H1 (cell line): ENCODE measurements at regions not wholly inside any gene's neighbourhood (a gene's known extent, or its start where the extent isn't known, plus 50 kb on each side); places are given as distances from the start of the nearest gene placed in this dataset.

Experiments used
- EP300 ChIP-seq, 2 experiments: IDR thresholded peaks; 1 replicate in 1 of 2; 2 replicates in 1 of 2; pipeline ENCODE4 v1.6.1; 2011 to 2012; ENCODE audit warnings: low read depth in 2 of 2, low read length in 2 of 2, mild to moderate bottlenecking in 2 of 2, borderline replicate concordance in 1 of 2, inconsistent platforms in 1 of 2, moderate library complexity in 1 of 2
- EZH2 ChIP-seq: fragments of 200-600 bp; sonication (generic); IDR thresholded peaks from 2 replicates; pipeline ENCODE4 v1.7.1; 2012; ENCODE audit warnings: low read depth, mild to moderate bottlenecking, moderate library complexity, low read length, inconsistent platforms; ENCODE audit not compliant: severe bottlenecking
- YY1 ChIP-seq: IDR thresholded peaks from 2 replicates; pipeline ENCODE4 v1.6.1; 2011; ENCODE audit warnings: low read depth, mild to moderate bottlenecking, low read length
- TF ChIP-seq, protein P1 (sequence below), 3 experiments: IDR thresholded peaks; 1 replicate in 2 of 3; 2 replicates in 1 of 3; pipeline versions ENCODE4 v1.5.1 to v1.6.1; 2011; ENCODE audit warnings: low read length in 3 of 3, mild to moderate bottlenecking in 3 of 3, inconsistent platforms in 2 of 3, low read depth in 1 of 3, moderate library complexity in 1 of 3; ENCODE audit not compliant: insufficient read depth in 1 of 3; ENCODE audit errors: control extremely low read depth in 1 of 3

DNA sequence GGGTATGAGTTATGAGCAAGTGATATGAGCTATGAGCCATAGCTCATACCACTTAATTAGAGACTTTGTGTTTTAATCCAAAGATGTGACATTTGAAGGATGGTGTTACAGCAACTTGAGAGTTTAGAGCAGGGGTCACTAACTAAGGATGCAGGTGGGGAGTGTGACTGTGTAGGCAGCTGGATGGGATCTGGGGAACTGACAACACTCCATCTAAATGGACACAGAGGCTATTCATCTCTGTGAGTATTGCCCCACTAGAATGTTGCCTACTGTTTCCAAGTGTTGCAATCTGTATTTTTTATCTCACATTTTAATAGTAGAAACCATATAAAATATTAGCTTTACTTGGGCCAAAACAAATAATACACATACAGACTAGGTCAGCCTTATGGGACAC is 488.1 kb upstream of the DAB2 start:
- TF ChIP-seq, protein P1, sequence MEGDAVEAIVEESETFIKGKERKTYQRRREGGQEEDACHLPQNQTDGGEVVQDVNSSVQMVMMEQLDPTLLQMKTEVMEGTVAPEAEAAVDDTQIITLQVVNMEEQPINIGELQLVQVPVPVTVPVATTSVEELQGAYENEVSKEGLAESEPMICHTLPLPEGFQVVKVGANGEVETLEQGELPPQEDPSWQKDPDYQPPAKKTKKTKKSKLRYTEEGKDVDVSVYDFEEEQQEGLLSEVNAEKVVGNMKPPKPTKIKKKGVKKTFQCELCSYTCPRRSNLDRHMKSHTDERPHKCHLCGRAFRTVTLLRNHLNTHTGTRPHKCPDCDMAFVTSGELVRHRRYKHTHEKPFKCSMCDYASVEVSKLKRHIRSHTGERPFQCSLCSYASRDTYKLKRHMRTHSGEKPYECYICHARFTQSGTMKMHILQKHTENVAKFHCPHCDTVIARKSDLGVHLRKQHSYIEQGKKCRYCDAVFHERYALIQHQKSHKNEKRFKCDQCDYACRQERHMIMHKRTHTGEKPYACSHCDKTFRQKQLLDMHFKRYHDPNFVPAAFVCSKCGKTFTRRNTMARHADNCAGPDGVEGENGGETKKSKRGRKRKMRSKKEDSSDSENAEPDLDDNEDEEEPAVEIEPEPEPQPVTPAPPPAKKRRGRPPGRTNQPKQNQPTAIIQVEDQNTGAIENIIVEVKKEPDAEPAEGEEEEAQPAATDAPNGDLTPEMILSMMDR (IDR thresholded peaks at IDR 0.05; ENCODE audit: control extremely low read depth in 1 of 3, insufficient read depth in 1 of 3, low read depth in 1 of 3, low read length in 3 of 3), result no peak
- TF ChIP-seq EP300 (IDR thresholded peaks at IDR 0.05; ENCODE audit: borderline replicate concordance in 1 of 2, low read depth in 2 of 2, low read length in 2 of 2), result no peak
- no peak for TF ChIP-seq YY1
- TF ChIP-seq EZH2, result no peak
